G401 (cell line): ENCODE measurements at regions not wholly inside any gene's neighbourhood (a gene's known extent, or its start where the extent isn't known, plus 50 kb on each side); places are given as distances from the start of the nearest gene placed in this dataset.

Experiments used
- DNase-seq: peaks from one replicate; pipeline ENCODE4 v3.0.0-alpha.2; 2015; ENCODE audit warnings: low spot score
- in situ Hi-C: cut with HindIII; loops from 2 replicates; pipeline ENCODE4 v1.10.0; 2016; ENCODE audit warnings: low sequenced_read_pairs, mixed read lengths

DNA sequence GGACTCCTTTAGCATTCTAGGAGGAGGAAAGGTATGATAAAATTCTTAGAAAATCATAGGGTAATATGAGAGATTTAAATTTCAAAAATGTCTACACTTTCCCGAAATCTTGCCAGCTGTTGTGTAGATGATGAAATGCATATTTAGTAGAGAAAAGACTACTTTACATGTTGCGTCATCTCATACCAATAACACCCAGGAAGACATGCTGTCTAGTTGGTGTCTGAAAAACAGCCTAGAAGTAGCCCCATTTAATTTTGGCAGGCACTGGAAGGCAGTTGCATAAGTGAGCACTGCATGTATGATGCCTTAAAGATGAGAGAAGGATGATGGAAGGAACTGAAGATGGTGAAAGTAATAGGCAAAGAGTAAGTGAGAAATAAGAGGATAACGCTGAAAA lies 310.5 kb upstream of the TPM1 start:
- DNase-seq = no peak
- in situ Hi-C loops = no loop called here

GRCh38 chr15:62734706-62735105 lies 307.8 kb upstream of the TPM1 start:
- in situ Hi-C loops = no loop called here
- DNase-seq = no peak

DNA sequence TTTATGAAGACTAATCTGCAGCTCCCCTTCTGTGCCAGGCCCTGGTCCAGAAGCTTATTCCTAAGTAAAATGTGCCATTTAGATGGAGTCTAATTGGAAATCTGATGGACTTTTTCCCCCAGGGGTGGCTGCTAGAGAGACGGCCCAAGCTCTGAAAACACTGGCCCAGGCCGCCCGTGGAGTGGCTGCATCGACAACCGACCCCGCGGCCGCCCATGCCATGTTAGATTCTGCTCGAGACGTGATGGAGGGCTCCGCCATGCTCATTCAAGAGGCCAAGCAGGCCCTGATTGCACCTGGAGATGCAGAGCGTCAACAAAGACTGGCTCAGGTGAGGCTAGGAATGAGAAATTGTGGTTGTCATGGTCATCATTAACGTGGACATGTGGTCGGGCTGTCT lies 305.8 kb upstream of the TPM1 start:
- no peak for DNase-seq
- in situ Hi-C loops = no loop called here

- DNase-seq = no peak
- in situ Hi-C loops = no loop called here
Measured at GRCh38 chr15:62737551-62737950, 305.0 kb upstream of the TPM1 start.

- in situ Hi-C loops = no loop called here
- no peak for DNase-seq
Measured at GRCh38 chr15:62739082-62739481, 303.5 kb upstream of the TPM1 start.

DNA sequence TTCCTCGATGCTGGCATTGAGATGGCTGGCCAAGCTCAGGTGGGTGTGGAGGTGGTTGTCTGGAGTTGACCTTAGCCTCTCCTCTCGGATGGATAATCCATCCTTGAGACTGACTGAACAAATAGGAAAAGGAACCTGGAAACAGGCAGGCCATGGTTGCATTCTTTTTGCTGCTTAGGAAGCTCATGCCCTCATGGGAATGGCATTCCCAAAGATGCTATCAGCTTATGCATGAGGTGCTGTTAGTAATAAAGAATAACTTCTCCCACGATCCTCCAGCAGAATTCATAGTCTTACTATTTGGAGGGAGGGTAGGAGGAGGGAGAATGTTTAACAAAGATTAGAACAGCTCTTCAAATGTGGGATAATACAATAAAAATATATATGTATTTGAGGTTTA lies 303.0 kb upstream of the TPM1 start:
- DNase-seq = no peak
- in situ Hi-C loops = no loop called here

- DNase-seq = no peak
- in situ Hi-C loops = no loop called here
Measured at GRCh38 chr15:62740141-62741004, 302.2 kb upstream of the TPM1 start.

DNA sequence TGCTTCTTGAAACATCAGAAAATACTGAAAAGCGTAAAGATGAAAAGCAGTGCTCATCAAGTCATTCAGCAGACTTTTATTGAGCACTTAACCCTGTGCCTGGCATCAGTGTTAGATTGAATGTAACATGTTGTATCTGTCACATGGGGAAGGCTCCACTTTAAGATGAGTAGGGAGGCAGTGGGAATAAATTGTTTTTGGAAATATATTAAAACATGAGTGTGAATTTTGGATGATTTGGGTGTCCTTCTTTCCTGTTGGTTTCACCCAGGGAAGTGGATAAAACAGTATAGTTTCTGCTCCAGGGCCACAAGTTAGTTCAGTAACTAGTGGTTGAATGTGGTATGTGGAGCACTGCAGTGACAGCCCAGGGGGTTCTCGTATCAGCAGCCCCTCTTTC lies 301.4 kb upstream of the TPM1 start:
- in situ Hi-C loops = no loop called here

DNA sequence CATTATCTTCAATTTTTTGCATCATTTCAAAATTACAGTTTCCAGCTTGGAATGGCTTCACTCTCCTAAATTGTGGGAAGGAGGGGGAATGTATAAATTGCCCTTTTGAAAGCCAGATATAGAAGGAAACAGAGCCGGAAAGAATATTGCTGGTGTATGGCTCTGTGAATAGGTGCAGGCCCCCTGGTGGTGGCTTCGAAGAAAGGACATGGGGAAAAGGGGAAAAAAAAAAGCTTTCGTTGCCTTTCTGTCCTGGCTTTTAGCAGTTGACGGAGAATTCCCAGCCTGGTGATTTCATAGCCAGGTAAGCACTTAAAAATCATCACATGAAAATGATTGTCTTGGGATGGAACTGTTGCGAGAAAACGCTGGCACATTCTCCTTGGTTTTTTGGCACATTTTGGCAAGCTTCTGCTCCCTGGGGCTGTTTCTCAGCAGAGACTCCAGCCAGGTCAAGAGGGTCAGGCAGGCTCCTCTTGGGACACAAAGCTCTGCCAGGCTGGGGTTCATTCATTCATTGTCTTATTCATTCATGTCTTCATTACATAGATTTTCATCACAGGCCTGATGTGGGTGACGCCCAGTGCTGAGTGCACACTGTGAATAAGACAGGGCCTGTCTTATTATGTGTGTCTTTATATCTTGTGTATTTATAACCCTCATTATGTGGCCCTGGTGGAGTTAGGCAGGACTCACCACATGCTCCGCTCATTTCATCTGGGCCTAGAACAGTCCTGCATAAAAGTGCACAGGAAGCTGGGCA lies 300.0 kb upstream of the TPM1 start:
- peak; percentile 78 for DNase-seq
- in situ Hi-C loops = no loop called here

More for the DNA sequence above, 301.4 kb upstream of the TPM1 start:
- no peak for DNase-seq

- no peak for DNase-seq
- in situ Hi-C loops = no loop called here
Measured at GRCh38 chr15:62745621-62746225, 296.8 kb upstream of the TPM1 start.

GRCh38 chr15:62748196-62748595 lies 294.4 kb upstream of the TPM1 start:
- DNase-seq = no peak
- in situ Hi-C loops = no loop called here

DNA sequence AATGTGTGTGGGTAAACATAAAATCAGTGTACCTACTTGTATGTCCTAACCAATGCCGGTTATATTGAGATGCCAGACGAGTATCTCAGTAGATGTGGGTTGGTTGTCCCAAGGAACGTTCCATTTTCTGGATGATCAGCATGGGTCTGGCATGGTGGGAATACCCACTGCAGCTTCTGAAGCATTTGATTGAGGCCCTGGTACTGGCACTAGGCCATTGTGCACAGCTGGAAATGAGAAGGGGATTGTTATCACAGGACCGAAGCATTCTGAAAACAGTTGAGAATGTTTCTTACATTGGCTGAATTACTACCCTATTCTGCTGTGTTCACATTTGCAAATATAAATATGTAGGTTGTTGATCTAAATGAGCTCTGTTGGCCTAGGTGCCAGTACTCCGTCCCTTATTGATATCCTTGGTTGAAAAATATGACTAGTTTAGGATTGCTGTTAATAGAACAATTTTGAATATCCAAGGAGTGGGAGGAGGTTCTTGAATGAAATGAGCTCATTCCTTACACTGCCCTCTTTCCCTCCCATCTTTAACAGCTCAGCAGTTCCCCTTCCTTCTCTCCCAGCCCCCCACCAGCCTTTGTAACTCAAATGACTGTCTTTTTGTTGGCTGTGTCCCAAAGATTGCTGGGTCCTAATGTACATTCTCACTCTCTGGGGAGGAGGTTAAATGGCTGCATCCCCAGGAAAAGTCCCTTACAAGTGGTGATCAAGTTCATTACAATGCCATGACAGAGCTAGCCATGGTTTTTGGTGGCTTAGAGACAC lies 293.3 kb upstream of the TPM1 start:
- DNase-seq = no peak
- in situ Hi-C loops = no loop called here

- no peak for DNase-seq
- in situ Hi-C loops = no loop called here
Measured at GRCh38 chr15:62750471-62750870, 292.1 kb upstream of the TPM1 start.

- in situ Hi-C loops = no loop called here
Measured at GRCh38 chr15:62752657-62753517, 289.7 kb upstream of the TPM1 start.

GRCh38 chr15:62753518-62754221 lies 288.9 kb upstream of the TPM1 start:
- in situ Hi-C loops = no loop called here
- DNase-seq = no peak

More at GRCh38 chr15:62752657-62753517, 289.7 kb upstream of the TPM1 start:
- no peak for DNase-seq

GRCh38 chr15:62756326-62756994 lies 286.1 kb upstream of the TPM1 start:
- DNase-seq = no peak
- in situ Hi-C loops = no loop called here

DNA sequence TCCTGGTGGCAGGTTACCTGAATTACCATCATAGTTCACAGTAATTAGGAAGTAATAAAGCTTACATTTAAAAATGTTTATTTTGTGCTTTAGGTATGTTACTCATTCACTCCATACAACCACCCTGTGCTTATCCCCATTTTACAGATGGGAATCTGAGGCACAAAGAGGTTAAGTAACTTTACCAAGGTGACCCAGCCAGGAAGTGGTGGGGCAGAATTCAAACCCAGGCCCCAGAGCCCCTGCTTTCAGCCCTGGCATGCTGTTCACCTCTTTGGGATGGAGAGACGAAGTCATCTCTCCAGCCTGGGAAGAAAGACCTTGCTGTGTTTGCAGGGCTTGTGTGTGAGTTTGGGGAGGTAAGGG lies 285.6 kb upstream of the TPM1 start:
- in situ Hi-C loops = no loop called here
- DNase-seq = no peak

DNA sequence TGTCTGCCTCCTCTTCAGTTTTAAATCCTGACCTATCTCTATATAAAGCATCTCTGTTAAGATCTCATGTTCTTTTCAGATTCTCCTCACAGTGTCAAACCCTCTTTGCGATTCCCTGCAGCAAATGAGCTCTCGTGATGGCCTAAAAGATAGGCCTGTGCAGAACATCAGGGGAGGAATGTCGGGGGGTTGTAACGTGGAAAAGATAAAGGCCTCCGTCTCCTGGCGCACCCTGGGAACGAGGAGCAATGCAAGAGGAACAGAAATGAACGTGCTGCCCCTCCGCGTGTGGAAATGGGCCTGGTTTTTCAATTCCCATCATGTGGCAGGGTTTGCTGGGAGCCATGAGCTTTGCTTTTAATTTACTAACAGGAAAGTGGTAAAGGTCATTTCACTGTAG lies 285.0 kb upstream of the TPM1 start:
- DNase-seq = no peak
- in situ Hi-C loops = no loop called here
